HG03442 (cell line): ENCODE measurements at regions not wholly inside any gene's neighbourhood (a gene's known extent, or its start where the extent isn't known, plus 50 kb on each side); places are given as distances from the start of the nearest gene placed in this dataset.

Source experiments
- ATAC-seq: cut with Tn5 transposase; IDR thresholded peaks from one replicate; pipeline ENCODE4 v1.9.1; 2021; ENCODE audit warnings: mild to moderate bottlenecking, moderate library complexity; ENCODE audit not compliant: unreplicated experiment

GRCh38 chr2:126515471-126515870 is 140.5 kb upstream of the GYPC start:
- no peak for ATAC-seq

GRCh38 chr2:126518196-126518595 is 137.8 kb upstream of the GYPC start:
- ATAC-seq, result no peak

- ATAC-seq, result peak; percentile 83
Observed at GRCh38 chr2:126527836-126528490, 128.0 kb upstream of the GYPC start.

GRCh38 chr2:126531029-126531428 is 124.9 kb upstream of the GYPC start:
- no peak for ATAC-seq

GRCh38 chr2:126534478-126534877 is 121.5 kb upstream of the GYPC start:
- peak; percentile 50 for ATAC-seq

GRCh38 chr2:126535408-126535807 is 120.5 kb upstream of the GYPC start:
- no peak for ATAC-seq

- ATAC-seq, result no peak
Observed at GRCh38 chr2:126536605-126537200, 119.3 kb upstream of the GYPC start.

- ATAC-seq, result no peak
Observed at GRCh38 chr2:126539101-126539500, 116.9 kb upstream of the GYPC start.

- no peak for ATAC-seq
Observed at GRCh38 chr2:126542247-126542646, 113.7 kb upstream of the GYPC start.

GRCh38 chr2:126543081-126543480 is 112.9 kb upstream of the GYPC start:
- ATAC-seq, result no peak

- no peak for ATAC-seq
Observed at GRCh38 chr2:126558029-126558428, 97.9 kb upstream of the GYPC start.

GRCh38 chr2:126568734-126569133 is 87.2 kb upstream of the GYPC start:
- ATAC-seq, result no peak

GRCh38 chr2:126571403-126571802 is 84.6 kb upstream of the GYPC start:
- no peak for ATAC-seq

- ATAC-seq, result no peak
Observed at GRCh38 chr2:126575631-126576030, 80.3 kb upstream of the GYPC start.

GRCh38 chr2:126579868-126580267 is 76.1 kb upstream of the GYPC start:
- no peak for ATAC-seq

GRCh38 chr2:126586317-126586716 is 69.6 kb upstream of the GYPC start:
- ATAC-seq, result no peak

- no peak for ATAC-seq
Observed at GRCh38 chr2:126599062-126599461, 56.9 kb upstream of the GYPC start.

GRCh38 chr2:126600742-126601141 is 55.2 kb upstream of the GYPC start:
- ATAC-seq, result no peak

GRCh38 chr2:126602334-126602733 is 53.6 kb upstream of the GYPC start:
- ATAC-seq, result no peak
